Upper lobe of left lung (tissue), 4 donors: ENCODE measurements at regions not wholly inside any gene's neighbourhood (a gene's known extent, or its start where the extent isn't known, plus 50 kb on each side); places are given as distances from the start of the nearest gene placed in this dataset.

Source experiments
- CTCF ChIP-seq, 6 experiments: fragments of 450-650 bp in 4 of 6; fragments of 200-600 bp in 2 of 6; sonication (generic) in 2 of 6; IDR thresholded peaks; one replicate each; pipeline ENCODE4 v1.5.1; 2016 to 2019; ENCODE audit warnings: antibody characterized with exemption in 6 of 6
- EP300 ChIP-seq, 4 donors: sonication (generic); formaldehyde crosslinking; IDR thresholded peaks; one replicate each; pipeline ENCODE4 v1.5.1; 2017; ENCODE audit warnings: antibody characterized with exemption in 4 of 4, control low read depth in 2 of 4
- POLR2AphosphoS5 ChIP-seq, 2 donors: sonication (generic); formaldehyde crosslinking; IDR thresholded peaks; one replicate each; pipeline ENCODE4 v1.5.1; 2017; ENCODE audit warnings: antibody characterized with exemption in 2 of 2

DNA sequence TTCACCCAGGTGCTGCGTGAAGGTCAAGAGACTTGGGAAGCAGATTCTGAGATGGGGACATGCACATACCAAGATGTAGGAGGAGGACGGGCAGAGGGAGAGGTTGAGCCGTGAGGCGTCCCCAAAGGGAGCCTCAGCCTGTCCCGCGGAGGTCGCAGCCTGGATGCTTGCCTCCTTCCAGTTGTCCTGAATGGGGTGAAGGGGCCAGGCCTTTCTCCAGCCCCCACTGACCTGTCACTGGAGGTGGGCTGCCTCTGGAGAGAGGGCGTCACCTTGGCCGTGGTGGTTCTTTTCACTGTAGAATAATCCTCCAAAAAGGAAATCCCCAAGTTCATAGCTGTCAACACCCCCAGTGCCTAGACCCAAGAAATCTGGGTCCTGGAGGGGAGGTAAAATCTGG lies 283.0 kb upstream of the VSTM2A start:
- no peak for TF ChIP-seq CTCF (IDR thresholded peaks at IDR 0.05)
- no peak for TF ChIP-seq POLR2AphosphoS5 (IDR thresholded peaks at IDR 0.05)
- no peak for TF ChIP-seq EP300 (IDR thresholded peaks at IDR 0.05)
